H1 (cell line): ENCODE measurements at regions not wholly inside any gene's neighbourhood (a gene's known extent, or its start where the extent isn't known, plus 50 kb on each side); places are given as distances from the start of the nearest gene placed in this dataset.

Source experiments
- CHD2 ChIP-seq: IDR thresholded peaks from 2 replicates; pipeline ENCODE4 v1.6.1; 2012; ENCODE audit warnings: low read length, improper control_type of control experiment
- NRF1 ChIP-seq: IDR thresholded peaks from 2 replicates; pipeline ENCODE4 v1.6.1; 2011; ENCODE audit warnings: mild to moderate bottlenecking, low read depth, low read length, improper control_type of control experiment
- RBBP5 ChIP-seq: IDR thresholded peaks from 2 replicates; pipeline ENCODE4 v1.7.1; 2012; ENCODE audit warnings: low read depth, mild to moderate bottlenecking, inconsistent platforms, low read length, moderate library complexity, borderline replicate concordance
- SAP30 ChIP-seq: fragments of 300-600 bp; sonication (generic); IDR thresholded peaks from 2 replicates; pipeline ENCODE4 v1.7.1; 2012; ENCODE audit warnings: low read length, moderate library complexity, mild to moderate bottlenecking, inconsistent platforms; ENCODE audit not compliant: insufficient read depth, insufficient replicate concordance

DNA sequence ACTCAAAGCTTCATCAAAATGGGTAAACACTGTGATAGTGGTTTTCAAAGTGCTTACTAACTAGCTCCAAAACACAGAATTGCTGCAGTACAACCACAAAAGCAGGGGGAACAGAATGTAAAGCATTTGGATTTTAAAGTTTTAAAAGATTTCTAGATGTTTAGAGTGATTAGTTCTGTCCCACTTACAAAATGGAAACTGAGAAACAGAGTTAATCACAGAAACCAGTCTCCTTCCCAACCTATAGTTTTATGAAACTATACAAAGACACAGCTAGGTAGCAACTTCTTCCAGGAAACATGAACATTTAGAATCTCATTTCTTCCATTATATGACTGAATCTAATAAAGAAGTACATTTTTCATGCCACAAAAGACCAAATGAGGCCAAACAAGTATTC lies 73.8 kb upstream of the HNRNPA3 start (continued):
- TF ChIP-seq RBBP5: no peak
- TF ChIP-seq NRF1: no peak
- no peak for TF ChIP-seq SAP30
- TF ChIP-seq CHD2: no peak
- TF ChIP-seq, all 59 proteins: peak for 0
